GM23338 (cell line): ENCODE measurements at regions not wholly inside any gene's neighbourhood (a gene's known extent, or its start where the extent isn't known, plus 50 kb on each side); places are given as distances from the start of the nearest gene placed in this dataset.

Source experiments
- CREB1 ChIP-seq: fragments of 250-450 bp; sonication (Bioruptor Pico); IDR thresholded peaks from 2 replicates; pipeline ENCODE4 v1.5.0; 2020; ENCODE audit warnings: low read depth, mild to moderate bottlenecking, moderate library complexity
- ETS1 ChIP-seq: IDR thresholded peaks from 2 replicates; pipeline ENCODE4 v1.6.1; 2016; ENCODE audit warnings: antibody characterized with exemption
- EZH2 ChIP-seq: fragments of 200-600 bp; sonication (generic); IDR thresholded peaks from one replicate; pipeline ENCODE4 v1.8.0; 2017; ENCODE audit warnings: antibody characterized with exemption, mild to moderate bottlenecking, low read depth; ENCODE audit not compliant: unreplicated experiment
- EZH2phosphoT487 ChIP-seq: fragments of 200-600 bp; sonication (generic); IDR thresholded peaks from one replicate; pipeline ENCODE4 v1.8.1; 2018; ENCODE audit warnings: antibody characterized with exemption; ENCODE audit not compliant: unreplicated experiment
- JUNB ChIP-seq: IDR thresholded peaks from one replicate; pipeline ENCODE4 v1.6.1; 2016; ENCODE audit warnings: antibody characterized with exemption; ENCODE audit not compliant: unreplicated experiment
- NANOG ChIP-seq: IDR thresholded peaks from 2 replicates; pipeline ENCODE4 v1.6.1; 2016; ENCODE audit warnings: antibody characterized with exemption, borderline replicate concordance
- POLR2AphosphoS5 ChIP-seq: IDR thresholded peaks from 2 replicates; pipeline ENCODE4 v1.6.1; 2016; ENCODE audit warnings: antibody characterized with exemption, low read depth
- REST ChIP-seq: IDR thresholded peaks from one replicate; pipeline ENCODE4 v1.6.1; 2018; ENCODE audit warnings: antibody characterized with exemption; ENCODE audit not compliant: unreplicated experiment
- STAT1 ChIP-seq: IDR thresholded peaks from one replicate; pipeline ENCODE4 v1.6.1; 2016; ENCODE audit warnings: antibody characterized with exemption; ENCODE audit not compliant: unreplicated experiment
- ZNF114 ChIP-seq: fragments of 250-450 bp; sonication (Bioruptor Pico); IDR thresholded peaks from 2 replicates; pipeline ENCODE4 v1.5.0; 2020; ENCODE audit warnings: mild to moderate bottlenecking, moderate library complexity
- ZNF331 ChIP-seq: fragments of 250-450 bp; sonication (Bioruptor Pico); IDR thresholded peaks from 2 replicates; pipeline ENCODE4 v1.5.0; 2020; ENCODE audit warnings: low read depth, mild to moderate bottlenecking, moderate library complexity
- TF ChIP-seq, protein P1 (sequence below), 2 experiments: fragments of 200-600 bp in 1 of 2; sonication (generic) in 1 of 2; conservative IDR thresholded peaks; 2 replicates each; pipeline versions ENCODE4 v1.5.1 to v1.6.1; 2016 to 2017; ENCODE audit warnings: antibody characterized with exemption in 2 of 2, low read depth in 2 of 2, mild to moderate bottlenecking in 2 of 2, moderate library complexity in 1 of 2

DNA sequence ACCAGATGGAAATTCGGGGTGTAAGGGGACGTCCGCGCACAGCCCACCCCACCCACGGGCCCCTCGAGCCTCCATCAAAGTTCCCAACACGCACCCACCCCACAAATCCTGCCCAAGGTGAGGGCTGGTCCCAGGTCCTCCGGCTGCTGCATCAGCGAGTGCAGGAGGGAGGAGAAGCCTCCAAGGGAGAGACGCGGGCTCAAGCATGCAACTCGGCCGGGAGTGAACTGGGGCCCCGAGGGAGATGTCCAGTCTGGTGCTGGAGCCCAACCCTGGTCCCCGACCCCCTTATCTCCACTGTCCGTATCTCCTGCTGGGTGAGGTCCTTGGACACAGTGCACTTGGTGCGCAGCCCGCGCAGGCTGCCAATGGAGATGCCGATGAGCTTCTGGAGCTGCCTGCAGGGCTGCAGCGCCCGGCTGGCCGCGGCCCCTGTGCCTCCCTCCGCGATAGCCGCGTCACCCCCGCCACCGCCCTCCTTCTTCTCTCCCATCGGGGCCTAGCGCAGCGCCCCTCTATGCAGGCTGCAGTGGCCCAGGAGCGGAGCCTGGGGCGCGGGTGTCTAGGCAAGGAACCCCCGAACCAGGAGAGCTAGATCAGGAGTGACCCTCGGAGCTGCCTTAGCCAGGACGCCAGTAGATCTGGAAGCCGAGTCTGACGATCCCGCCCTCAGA lies 489.2 kb downstream of the ZNF33B start:
- TF ChIP-seq, protein P1, sequence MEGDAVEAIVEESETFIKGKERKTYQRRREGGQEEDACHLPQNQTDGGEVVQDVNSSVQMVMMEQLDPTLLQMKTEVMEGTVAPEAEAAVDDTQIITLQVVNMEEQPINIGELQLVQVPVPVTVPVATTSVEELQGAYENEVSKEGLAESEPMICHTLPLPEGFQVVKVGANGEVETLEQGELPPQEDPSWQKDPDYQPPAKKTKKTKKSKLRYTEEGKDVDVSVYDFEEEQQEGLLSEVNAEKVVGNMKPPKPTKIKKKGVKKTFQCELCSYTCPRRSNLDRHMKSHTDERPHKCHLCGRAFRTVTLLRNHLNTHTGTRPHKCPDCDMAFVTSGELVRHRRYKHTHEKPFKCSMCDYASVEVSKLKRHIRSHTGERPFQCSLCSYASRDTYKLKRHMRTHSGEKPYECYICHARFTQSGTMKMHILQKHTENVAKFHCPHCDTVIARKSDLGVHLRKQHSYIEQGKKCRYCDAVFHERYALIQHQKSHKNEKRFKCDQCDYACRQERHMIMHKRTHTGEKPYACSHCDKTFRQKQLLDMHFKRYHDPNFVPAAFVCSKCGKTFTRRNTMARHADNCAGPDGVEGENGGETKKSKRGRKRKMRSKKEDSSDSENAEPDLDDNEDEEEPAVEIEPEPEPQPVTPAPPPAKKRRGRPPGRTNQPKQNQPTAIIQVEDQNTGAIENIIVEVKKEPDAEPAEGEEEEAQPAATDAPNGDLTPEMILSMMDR (conservative IDR thresholded peaks at IDR 0.05; ENCODE audit: low read depth in 2 of 2) = no peak
- TF ChIP-seq EZH2 (no peak), POLR2AphosphoS5 (no peak), EZH2phosphoT487 (no peak), REST (no peak), STAT1 (no peak), NANOG (no peak), CREB1 (CRISPR knock-in tag) (no peak), JUNB (no peak), ETS1 (no peak), ZNF114 (CRISPR knock-in tag) (no peak), ZNF331 (no peak)
